CD4-positive, alpha-beta T cell treated with Interleukin-15 for 1 hour (primary cell): ENCODE measurements at regions not wholly inside any gene's neighbourhood (a gene's known extent, or its start where the extent isn't known, plus 50 kb on each side); places are given as distances from the start of the nearest gene placed in this dataset.
A peak's percentile ranks its signal among the peaks of the same experiment; 100 is the strongest.

Source experiments
- DNase-seq: peaks from one replicate; pipeline ENCODE4 v3.0.0-alpha.2; 2020

GRCh38 chr12:124167141-124167540, 127.8 kb upstream of the RFLNA start:
- DNase-seq, result no peak

DNA sequence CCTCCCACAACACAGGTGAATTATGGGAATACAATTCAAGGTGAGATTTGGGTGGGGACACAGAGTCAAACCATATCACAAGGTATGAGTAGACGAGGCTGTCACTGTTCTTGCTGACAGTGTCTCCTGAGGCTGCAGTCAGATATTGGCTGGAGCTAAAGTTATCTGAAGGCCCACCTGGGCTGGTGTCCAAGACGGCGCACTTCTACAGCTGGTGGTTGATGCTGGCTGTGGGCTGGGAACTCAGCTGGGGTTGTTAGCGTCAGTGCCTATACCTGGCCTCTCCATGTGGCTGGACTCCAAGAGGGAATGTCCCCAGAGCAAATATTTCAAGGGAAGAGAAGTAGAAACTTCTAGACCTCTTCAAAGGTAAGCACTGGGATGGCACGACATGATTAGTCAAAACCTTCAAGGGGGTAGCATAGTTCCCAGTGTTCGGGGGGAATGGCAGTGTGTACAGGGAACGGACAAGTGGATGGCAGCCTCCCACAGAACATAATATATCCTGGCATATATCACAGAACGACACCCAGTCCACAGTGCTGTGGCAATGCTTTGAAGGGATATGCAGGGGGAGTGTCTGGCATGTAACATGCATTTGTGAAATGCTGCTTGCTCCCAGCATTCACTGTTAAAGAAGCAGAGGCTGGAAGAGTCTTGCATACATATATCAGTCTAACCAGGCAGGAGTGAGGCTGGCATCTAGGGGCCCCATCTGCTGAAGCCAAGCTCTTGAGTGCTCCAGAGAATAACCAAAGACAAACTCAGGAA, 126.7 kb upstream of the RFLNA start:
- DNase-seq, result no peak

DNA sequence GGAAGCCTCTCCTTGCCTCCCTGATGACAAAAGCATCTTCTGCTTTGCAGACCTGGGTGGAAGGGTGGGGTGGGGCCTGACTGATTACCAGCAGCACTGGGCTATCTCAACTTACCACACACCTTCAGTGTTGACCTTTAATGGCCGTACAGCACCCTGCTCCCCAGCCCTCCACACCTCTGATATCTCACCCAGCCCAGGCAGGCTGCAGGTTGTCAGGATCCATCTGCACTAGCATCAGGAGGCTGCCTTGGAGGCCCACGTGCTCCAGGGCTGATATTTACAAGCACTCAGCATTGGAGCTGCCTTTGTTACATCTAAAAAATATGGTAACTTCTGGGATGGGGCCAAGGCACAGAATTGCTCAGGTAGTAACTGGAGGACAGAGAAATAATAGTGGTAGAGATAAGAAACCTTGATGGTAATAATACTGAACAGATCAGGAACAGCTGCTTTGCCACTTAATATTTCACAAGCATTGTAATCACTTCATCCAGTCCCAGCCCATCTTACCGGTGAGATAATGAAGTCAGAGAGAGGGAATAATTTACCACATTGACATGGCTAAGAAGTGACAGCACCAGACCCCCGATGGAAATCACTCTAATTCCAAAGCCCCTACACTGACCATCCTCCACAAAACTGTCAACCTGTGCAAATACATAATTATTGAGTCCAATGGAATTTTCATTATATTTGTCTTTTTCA, 125.2 kb upstream of the RFLNA start:
- no peak for DNase-seq

- no peak for DNase-seq
Observed at GRCh38 chr12:124170760-124171159, 124.1 kb upstream of the RFLNA start.

GRCh38 chr12:124171231-124171979, 123.5 kb upstream of the RFLNA start:
- DNase-seq, result peak; percentile 63

DNA sequence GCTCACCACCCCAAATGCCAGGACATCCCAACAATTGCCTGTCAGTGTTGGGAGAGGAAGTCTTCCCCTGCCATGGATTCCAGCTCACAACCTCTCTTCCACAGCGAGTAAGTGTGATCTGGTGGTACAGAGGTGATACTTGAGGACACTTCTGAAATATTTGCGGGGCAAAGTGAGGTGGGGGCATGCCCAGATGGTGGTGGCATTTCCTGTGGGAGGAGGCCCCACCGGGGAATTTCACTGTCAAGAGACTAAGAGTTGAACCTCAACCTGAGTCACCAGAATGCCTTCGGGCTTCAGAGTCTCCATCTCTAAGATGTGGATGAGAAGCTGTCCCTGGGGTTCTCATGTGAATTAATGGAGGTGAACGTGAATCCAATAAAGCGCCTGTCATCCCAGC, 122.3 kb upstream of the RFLNA start:
- DNase-seq, result no peak

- no peak for DNase-seq
Observed at GRCh38 chr12:124173692-124174091, 121.2 kb upstream of the RFLNA start.

DNA sequence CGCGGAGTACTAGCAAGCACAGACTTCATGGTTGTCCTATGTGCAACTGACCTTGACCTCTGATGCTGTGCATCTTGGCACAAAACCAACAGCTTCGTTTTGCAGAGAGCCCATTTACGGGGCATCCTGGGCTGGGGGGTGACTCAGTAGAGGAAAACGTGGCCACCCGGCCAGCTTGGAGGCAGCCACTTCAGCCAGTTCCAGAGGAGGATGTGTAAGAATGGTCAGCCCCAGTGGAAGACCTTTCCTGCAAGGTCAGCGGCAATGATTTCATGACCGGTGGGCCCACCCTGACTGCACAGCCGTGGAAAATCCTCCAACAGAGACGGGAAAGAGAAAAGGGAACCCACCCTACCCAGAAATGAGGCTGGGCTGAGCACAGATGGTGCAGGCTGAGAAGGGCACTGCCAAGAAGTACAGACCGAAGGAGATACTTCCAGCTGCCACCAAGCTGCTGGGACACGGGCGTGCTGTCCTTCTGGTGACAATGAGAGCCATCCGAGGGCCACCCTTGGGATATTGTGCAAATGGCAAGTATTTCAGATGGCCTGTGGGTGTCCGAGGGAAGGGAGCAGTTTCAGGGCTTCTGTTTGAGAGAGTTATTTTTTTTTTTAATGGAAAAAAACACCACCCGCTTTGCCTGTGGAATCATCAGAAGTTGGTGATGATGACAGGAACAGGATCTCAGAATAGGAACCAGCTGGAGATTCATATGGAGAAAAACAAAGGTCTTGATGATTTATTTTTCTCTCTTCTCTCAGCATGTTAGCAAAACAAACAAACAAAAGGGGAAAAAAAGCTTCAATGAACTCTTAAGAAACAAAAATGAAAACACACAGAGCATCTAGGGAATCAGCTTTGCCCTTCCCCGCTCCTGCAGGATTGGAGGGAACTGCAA, 120.2 kb upstream of the RFLNA start:
- no peak for DNase-seq

GRCh38 chr12:124175704-124176103, 119.2 kb upstream of the RFLNA start:
- no peak for DNase-seq

DNA sequence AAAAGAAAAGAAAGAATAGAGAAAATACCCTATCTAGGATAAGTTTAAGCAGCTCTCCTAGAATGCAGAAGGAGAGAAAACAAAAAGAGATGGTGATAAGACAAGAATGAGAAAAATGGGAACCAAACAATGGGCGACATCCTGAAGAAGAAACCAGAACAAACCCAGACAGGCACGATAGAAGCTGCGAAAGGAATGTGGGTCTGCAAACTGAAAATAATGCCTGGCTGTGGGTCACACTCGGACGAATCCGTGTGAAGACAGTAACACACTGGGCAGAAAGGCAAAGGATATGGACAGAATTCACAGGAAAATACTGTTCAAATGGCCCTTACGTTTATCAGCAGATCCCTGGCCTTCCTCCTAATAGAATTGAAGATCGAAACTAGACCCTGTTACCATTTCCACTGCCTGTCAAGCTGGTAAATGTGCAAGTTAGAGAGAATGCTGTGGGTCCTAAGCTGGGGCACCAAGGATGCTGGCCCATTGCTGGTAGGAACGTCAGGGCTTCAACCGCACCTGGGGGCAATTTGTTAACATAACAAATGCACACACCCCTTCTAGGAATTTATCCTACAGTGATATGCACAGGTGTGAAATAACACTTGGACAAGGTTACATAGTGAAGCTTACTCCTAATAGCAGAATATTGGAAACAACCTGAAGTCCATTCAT, 117.5 kb upstream of the RFLNA start:
- DNase-seq, result no peak

GRCh38 chr12:124177951-124178316, 117.0 kb upstream of the RFLNA start:
- DNase-seq, result no peak

- DNase-seq, result no peak
Observed at GRCh38 chr12:124179936-124180607, 114.8 kb upstream of the RFLNA start.

- no peak for DNase-seq
Observed at GRCh38 chr12:124183172-124183571, 111.7 kb upstream of the RFLNA start.

- no peak for DNase-seq
Observed at GRCh38 chr12:124184456-124184855, 110.4 kb upstream of the RFLNA start.

DNA sequence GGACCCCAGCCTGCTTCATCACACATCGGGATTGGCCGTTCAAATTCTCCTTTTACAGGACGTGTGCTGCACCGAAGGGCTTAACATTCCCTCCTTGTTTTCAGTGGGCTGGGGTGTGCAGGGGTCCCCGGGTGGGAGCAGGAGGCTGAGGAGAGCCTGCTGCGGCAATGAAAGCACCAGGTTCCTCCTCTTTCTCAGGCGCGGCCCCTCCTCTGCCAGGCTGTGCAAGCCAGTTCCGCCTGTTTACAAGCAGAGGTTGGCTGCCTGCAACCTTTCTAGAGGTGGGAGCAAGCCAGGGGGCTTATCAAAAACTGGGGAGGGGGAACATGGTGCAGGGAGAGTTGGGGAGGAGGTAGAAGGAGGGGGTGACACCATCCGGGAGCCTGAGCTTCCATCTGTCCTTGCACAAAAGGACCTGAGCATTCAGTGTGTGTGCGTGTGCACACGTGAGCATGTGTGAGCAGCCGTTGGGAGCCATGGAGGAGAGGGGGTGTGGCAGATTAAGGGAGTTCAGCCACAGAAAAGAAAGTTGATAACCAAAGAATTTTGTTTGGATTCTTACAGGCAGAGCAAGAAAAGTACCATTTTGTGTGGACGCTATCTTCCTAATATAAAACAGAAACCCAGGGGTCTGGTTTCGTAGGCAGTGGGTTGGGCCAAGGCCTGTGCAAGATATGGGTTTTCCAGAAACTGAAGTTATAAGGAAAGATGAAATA, 108.8 kb upstream of the RFLNA start:
- DNase-seq, result no peak

GRCh38 chr12:124188084-124188483, 106.8 kb upstream of the RFLNA start:
- no peak for DNase-seq

- no peak for DNase-seq
Observed at GRCh38 chr12:124188561-124189405, 106.1 kb upstream of the RFLNA start.

DNA sequence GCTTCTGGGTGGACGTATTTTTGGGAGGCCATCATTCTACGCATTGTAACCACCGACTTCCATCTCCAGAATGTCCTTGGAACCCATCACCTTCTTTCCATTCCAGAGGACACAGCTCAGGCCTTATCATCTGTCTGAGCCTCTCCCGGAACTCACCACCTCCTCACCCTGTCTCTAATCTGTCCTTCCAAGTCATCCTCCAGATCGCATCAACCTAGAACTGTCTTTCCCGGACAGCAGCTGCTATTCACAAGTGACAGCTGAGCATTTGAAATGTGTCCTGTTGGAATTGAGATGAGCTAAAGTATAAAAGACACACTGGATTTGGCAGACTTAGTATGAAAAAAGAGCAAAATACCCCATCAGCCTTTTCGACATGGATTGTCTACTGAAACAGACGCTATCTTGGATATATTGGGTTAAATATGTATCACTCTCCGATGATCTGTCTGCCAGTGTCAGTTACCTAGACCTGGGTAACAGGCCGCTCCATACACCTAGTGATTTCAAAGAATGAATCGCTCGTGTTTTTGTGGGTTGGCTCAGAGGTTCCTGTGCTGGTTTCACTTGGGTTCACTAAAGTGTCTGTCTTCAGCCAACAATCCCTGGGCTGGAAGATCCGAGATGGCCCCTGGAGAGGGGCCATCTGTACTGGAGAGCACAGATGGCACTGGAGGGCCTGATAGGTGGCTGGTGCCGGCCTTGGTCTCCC, 104.4 kb upstream of the RFLNA start:
- DNase-seq, result no peak

DNA sequence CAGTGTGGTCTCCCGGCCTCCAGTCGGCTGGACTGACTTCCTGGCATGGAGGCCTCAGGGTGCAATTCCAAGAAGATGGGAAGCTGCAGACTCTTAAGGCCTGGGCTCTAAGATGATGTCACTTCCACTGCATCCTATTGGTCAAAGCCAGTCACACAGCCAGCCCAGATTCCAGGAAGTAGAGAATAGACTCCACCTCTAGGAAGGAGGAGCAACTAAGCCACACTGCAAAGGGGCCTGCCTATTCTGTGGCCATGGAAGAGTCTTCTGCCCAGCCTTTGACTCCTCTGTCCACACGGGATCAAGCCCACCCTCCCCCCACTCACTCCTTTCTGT, 103.9 kb upstream of the RFLNA start:
- no peak for DNase-seq
